RWPE2 (cell line): ENCODE measurements at regions not wholly inside any gene's neighbourhood (a gene's known extent, or its start where the extent isn't known, plus 50 kb on each side); places are given as distances from the start of the nearest gene placed in this dataset.

Source experiments
- ATAC-seq: fragments of 200-7000 bp; cut with Tn5 transposase; 3 replicates; pipeline ENCODE4 v1.9.1; 2021; ENCODE audit warnings: low read depth
- DNase-seq: peaks from one replicate; pipeline ENCODE4 v3.0.0-alpha.2; 2020; ENCODE audit warnings: low spot score
- H3K27ac ChIP-seq: fragments of 450-650 bp; 2 replicates; pipeline ENCODE4 v1.5.1; 2017; ENCODE audit warnings: mild to moderate bottlenecking; ENCODE audit not compliant: poor library complexity, severe bottlenecking
- H3K27me3 ChIP-seq: fragments of 250-450 bp; sonication (Bioruptor Pico); 2 replicates; pipeline ENCODE4 v1.5.1; 2021; ENCODE audit warnings: mild to moderate bottlenecking, moderate library complexity; ENCODE audit not compliant: insufficient read depth, poor library complexity, severe bottlenecking
- H3K36me3 ChIP-seq: fragments of 250-450 bp; sonication (Bioruptor Pico); 2 replicates; pipeline ENCODE4 v1.5.1; 2020; ENCODE audit warnings: low read depth, mild to moderate bottlenecking, moderate library complexity
- H3K4me1 ChIP-seq: fragments of 250-450 bp; sonication (Bioruptor Pico); 2 replicates; pipeline ENCODE4 v1.5.1; 2021; ENCODE audit warnings: mild to moderate bottlenecking, moderate library complexity; ENCODE audit not compliant: insufficient read depth, poor library complexity, severe bottlenecking
- H3K4me3 ChIP-seq: fragments of 250-450 bp; sonication (Bioruptor Pico); 2 replicates; pipeline ENCODE4 v1.5.1; 2021; ENCODE audit warnings: mild to moderate bottlenecking, moderate library complexity; ENCODE audit not compliant: severe bottlenecking
- H3K9me3 ChIP-seq: fragments of 250-450 bp; sonication (Bioruptor Pico); 2 replicates; pipeline ENCODE4 v1.5.1; 2021; ENCODE audit warnings: mild to moderate bottlenecking, moderate library complexity; ENCODE audit not compliant: severe bottlenecking
- CTCF ChIP-seq: fragments of 450-650 bp; IDR thresholded peaks from one replicate; pipeline ENCODE4 v1.5.1; 2017; ENCODE audit warnings: mild to moderate bottlenecking, moderate library complexity; ENCODE audit not compliant: poor library complexity, severe bottlenecking

GRCh38 chr10:120770496-120770895 is 80.7 kb upstream of the WDR11 start:
- TF ChIP-seq CTCF = no peak
- no peaks in the 10 kb centered on the region for H3K9me3 ChIP-seq
- H3K27ac ChIP-seq = no peak overlapping the region
- H3K36me3 ChIP-seq = no peaks in the 10 kb centered on the region
- DNase-seq = no peak
- ATAC-seq = no peak
- peaks cover 6% of the 10 kb centered on the region for H3K27me3 ChIP-seq
- no peaks in the 10 kb centered on the region for H3K4me1 ChIP-seq
- no peak overlapping the region for H3K4me3 ChIP-seq

- H3K27ac ChIP-seq = no peak overlapping the region
- H3K36me3 ChIP-seq = no peaks in the 10 kb centered on the region
- no peak for TF ChIP-seq CTCF
- no peaks in the 10 kb centered on the region for H3K4me1 ChIP-seq
- DNase-seq (no peak), ATAC-seq (no peak)
- H3K4me3 ChIP-seq = no peak overlapping the region
- peaks cover 2% of the 10 kb centered on the region for H3K9me3 ChIP-seq
- H3K27me3 ChIP-seq = peaks cover 9% of the 10 kb centered on the region
Observed at GRCh38 chr10:120776442-120776841, 74.7 kb upstream of the WDR11 start.

GRCh38 chr10:120782336-120782735 is 68.8 kb upstream of the WDR11 start:
- DNase-seq (no peak), ATAC-seq (no peak)
- H3K27me3 ChIP-seq = peaks cover 2% of the 10 kb centered on the region
- H3K4me3 ChIP-seq = no peak overlapping the region
- H3K36me3 ChIP-seq = no peaks in the 10 kb centered on the region
- TF ChIP-seq CTCF = no peak
- H3K9me3 ChIP-seq = peaks cover 2% of the 10 kb centered on the region
- H3K4me1 ChIP-seq = no peaks in the 10 kb centered on the region
- H3K27ac ChIP-seq = no peak overlapping the region

GRCh38 chr10:120783098-120783497 is 68.1 kb upstream of the WDR11 start:
- ATAC-seq = no peak
- no peak for TF ChIP-seq CTCF
- Histone ChIP-seq H3K27me3 (no peaks in the 10 kb centered on the region), H3K36me3 (no peaks in the 10 kb centered on the region), H3K9me3 (peaks cover 2% of the 10 kb centered on the region), H3K4me1 (no peaks in the 10 kb centered on the region), H3K4me3 (no peak overlapping the region), H3K27ac (no peak overlapping the region)
- DNase-seq = no peak

- H3K4me1 ChIP-seq = no peaks in the 10 kb centered on the region
- H3K27me3 ChIP-seq = no peaks in the 10 kb centered on the region
- no peak overlapping the region for H3K27ac ChIP-seq
- no peaks in the 10 kb centered on the region for H3K36me3 ChIP-seq
- TF ChIP-seq CTCF = no peak
- no peaks in the 10 kb centered on the region for H3K9me3 ChIP-seq
- no peak for ATAC-seq
- H3K4me3 ChIP-seq = no peak overlapping the region
- DNase-seq = no peak
Observed at GRCh38 chr10:120783867-120784266, 67.3 kb upstream of the WDR11 start.
